ENCODE measurements at regions not wholly inside any gene's neighbourhood (a gene's known extent, or its start where the extent isn't known, plus 50 kb on each side); places are given as distances from the start of the nearest gene placed in this dataset.

DNA sequence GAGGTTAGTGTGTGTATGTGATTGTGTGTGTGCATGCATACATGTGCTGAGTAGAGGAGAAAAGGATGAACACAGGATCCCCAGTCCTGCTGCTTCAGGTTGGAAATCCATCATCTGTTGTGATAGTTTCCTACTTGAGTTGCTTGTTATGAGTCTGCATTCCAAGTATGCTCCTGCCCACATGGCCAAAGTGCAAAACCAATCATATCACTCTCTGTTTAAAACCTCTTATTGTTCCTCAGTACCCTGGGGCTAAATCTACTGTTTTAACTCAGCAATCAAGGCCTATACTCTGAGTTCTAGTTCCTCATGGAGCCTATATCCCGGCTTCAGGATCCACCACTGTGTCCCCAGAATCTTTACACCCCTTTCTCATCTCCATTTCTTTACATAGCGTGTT lies 139.9 kb upstream of the TLE3 start:
- Histone ChIP-seq H3K9me3 (ENCODE audit: control insufficient read depth, insufficient read depth, low read length) (no peaks in the 10 kb centered on the region), H3K79me2 (ENCODE audit: control insufficient read depth, low read length) (no peaks in the 10 kb centered on the region), H3K9me2 (replicated peaks; ENCODE audit: control insufficient read depth, low read length) (no peaks in the 10 kb centered on the region), H3K27ac (ENCODE audit: low read depth, low read length) (no peak overlapping the region), H3K4me1 (ENCODE audit: control insufficient read depth, low read length) (no peaks in the 10 kb centered on the region), H3K4me2 (ENCODE audit: low read length) (no peak overlapping the region), H3K4me3 (ENCODE audit: low read length) (no peak overlapping the region), H3K36me3 (ENCODE audit: control insufficient read depth, low read length) (no peaks in the 10 kb centered on the region), H4K20me1 (ENCODE audit: control insufficient read depth, insufficient read depth, low read depth, low read length) (no peaks in the 10 kb centered on the region), H3F3A (ENCODE audit: control insufficient read depth, insufficient read depth) (no peaks in the 10 kb centered on the region), H3K27me3 (ENCODE audit: control insufficient read depth, low read length) (no peaks in the 10 kb centered on the region; the same call in 1 of the 2 replicates)
- TF ChIP-seq, protein P1, sequence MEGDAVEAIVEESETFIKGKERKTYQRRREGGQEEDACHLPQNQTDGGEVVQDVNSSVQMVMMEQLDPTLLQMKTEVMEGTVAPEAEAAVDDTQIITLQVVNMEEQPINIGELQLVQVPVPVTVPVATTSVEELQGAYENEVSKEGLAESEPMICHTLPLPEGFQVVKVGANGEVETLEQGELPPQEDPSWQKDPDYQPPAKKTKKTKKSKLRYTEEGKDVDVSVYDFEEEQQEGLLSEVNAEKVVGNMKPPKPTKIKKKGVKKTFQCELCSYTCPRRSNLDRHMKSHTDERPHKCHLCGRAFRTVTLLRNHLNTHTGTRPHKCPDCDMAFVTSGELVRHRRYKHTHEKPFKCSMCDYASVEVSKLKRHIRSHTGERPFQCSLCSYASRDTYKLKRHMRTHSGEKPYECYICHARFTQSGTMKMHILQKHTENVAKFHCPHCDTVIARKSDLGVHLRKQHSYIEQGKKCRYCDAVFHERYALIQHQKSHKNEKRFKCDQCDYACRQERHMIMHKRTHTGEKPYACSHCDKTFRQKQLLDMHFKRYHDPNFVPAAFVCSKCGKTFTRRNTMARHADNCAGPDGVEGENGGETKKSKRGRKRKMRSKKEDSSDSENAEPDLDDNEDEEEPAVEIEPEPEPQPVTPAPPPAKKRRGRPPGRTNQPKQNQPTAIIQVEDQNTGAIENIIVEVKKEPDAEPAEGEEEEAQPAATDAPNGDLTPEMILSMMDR (IDR thresholded peaks at IDR 0.05; ENCODE audit: low read depth, low read length, poor library complexity, severe bottlenecking): no peak
- TF ChIP-seq EZH2phosphoT487 (IDR thresholded peaks at IDR 0.05; ENCODE audit: borderline replicate concordance, low read length): no peak

DNA sequence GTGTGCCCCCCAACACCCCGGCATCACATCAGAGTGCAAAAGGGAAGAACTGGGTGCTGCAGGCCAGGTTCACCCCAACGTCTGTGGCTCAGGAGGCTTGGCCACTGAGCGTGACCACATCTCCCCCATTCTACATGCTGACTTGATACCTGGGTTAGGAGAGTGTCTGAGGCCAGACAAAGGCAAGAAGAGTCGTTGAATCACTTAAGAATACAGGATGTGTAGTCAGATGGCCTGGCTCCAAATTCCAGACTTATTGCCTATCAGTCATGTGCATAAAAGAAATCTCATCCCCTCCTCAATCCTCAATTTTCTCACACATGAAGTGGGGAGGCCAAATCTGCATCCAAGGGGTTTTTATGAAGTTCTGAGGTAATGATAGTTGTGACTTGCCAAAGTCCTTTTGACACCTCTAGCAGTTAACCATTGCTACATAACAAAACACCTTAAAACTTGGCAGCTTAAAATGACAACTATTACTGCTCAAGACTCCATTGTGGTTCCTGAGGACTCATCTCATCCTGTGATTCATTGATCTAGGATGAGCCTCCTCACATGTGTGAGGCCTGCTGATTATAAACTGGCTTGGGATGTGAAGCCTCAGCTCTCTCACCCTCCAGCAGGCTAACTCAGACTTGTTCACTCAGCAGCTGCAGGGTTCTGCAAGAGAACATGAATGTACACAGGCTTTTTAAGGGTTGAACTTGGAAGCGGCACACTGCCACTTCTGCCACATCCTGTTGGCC lies 138.8 kb upstream of the TLE3 start:
- Histone ChIP-seq H3K36me3 (ENCODE audit: control insufficient read depth, low read length) (no peaks in the 10 kb centered on the region), H4K20me1 (ENCODE audit: control insufficient read depth, insufficient read depth, low read depth, low read length) (no peaks in the 10 kb centered on the region), H3K27me3 (ENCODE audit: control insufficient read depth, low read length) (no peaks in the 10 kb centered on the region; the same call in 1 of the 2 replicates), H3K4me2 (ENCODE audit: low read length) (no peak overlapping the region), H3K4me1 (ENCODE audit: control insufficient read depth, low read length) (no peaks in the 10 kb centered on the region), H3K79me2 (ENCODE audit: control insufficient read depth, low read length) (no peaks in the 10 kb centered on the region), H3K9me3 (ENCODE audit: control insufficient read depth, insufficient read depth, low read length) (peaks cover under 1% of the 10 kb centered on the region; the same call in 1 of the 2 replicates), H3K4me3 (ENCODE audit: low read length) (no peak overlapping the region), H3F3A (ENCODE audit: control insufficient read depth, insufficient read depth) (no peaks in the 10 kb centered on the region), H3K9me2 (replicated peaks; ENCODE audit: control insufficient read depth, low read length) (no peaks in the 10 kb centered on the region), H3K27ac (ENCODE audit: low read depth, low read length) (no peak overlapping the region)
- no peak for TF ChIP-seq EZH2phosphoT487 (IDR thresholded peaks at IDR 0.05; ENCODE audit: borderline replicate concordance, low read length)
- TF ChIP-seq, protein P1 (IDR thresholded peaks at IDR 0.05; ENCODE audit: low read depth, low read length, poor library complexity, severe bottlenecking): no peak

DNA sequence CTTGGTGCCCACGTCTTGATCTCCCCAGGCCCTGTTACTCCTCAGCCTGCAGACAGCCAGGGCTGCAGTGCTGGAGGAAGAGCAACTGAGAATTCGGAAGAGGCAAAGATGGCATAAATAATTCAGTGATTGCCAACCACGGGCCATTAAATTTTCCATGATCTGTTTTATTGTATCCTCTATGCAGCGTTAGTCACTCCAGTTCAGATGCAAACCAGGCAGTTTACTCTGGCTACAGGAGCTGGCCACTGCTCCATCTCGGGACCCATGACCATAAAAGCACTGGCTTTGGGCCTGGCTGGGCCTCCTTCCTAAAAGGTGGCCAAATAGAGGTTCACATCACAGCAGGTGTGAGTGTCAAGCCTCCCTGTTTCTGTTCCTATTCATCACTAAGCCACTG lies 137.6 kb upstream of the TLE3 start:
- Histone ChIP-seq H3K9me3 (ENCODE audit: control insufficient read depth, insufficient read depth, low read length) (peaks cover 3% of the 10 kb centered on the region; the same call in 1 of the 2 replicates), H3K9me2 (replicated peaks; ENCODE audit: control insufficient read depth, low read length) (no peaks in the 10 kb centered on the region), H3K36me3 (ENCODE audit: control insufficient read depth, low read length) (no peaks in the 10 kb centered on the region), H3K4me2 (ENCODE audit: low read length) (no peak overlapping the region), H3K79me2 (ENCODE audit: control insufficient read depth, low read length) (no peaks in the 10 kb centered on the region), H4K20me1 (ENCODE audit: control insufficient read depth, insufficient read depth, low read depth, low read length) (no peaks in the 10 kb centered on the region), H3K27me3 (ENCODE audit: control insufficient read depth, low read length) (no peaks in the 10 kb centered on the region; the same call in 1 of the 2 replicates), H3K4me3 (ENCODE audit: low read length) (no peak overlapping the region), H3K27ac (ENCODE audit: low read depth, low read length) (no peak overlapping the region), H3F3A (ENCODE audit: control insufficient read depth, insufficient read depth) (no peaks in the 10 kb centered on the region), H3K4me1 (ENCODE audit: control insufficient read depth, low read length) (no peaks in the 10 kb centered on the region)
- TF ChIP-seq, protein P1 (IDR thresholded peaks at IDR 0.05; ENCODE audit: low read depth, low read length, poor library complexity, severe bottlenecking): no peak
